Thoracic aorta (tissue), 2 donors: ENCODE measurements at regions not wholly inside any gene's neighbourhood (a gene's known extent, or its start where the extent isn't known, plus 50 kb on each side); places are given as distances from the start of the nearest gene placed in this dataset.

Experiments
- ATAC-seq: fragments of 150-250 bp; one replicate; pipeline ENCODE4 v1.8.0; 2017; ENCODE audit warnings: low read depth; ENCODE audit not compliant: insufficient number of reproducible peaks, low FRiP score
- DNase-seq: peaks from one replicate; pipeline ENCODE4 v3.0.0-alpha.2; 2020; ENCODE audit warnings: low spot score
- H3K27ac ChIP-seq, 2 donors: fragments of 200-600 bp; sonication (generic); 1 replicate in 1 of 2; 2 replicates in 1 of 2; pipeline ENCODE4 v1.5.1; 2016; ENCODE audit warnings: mild to moderate bottlenecking in 2 of 2, moderate library complexity in 2 of 2
- H3K27me3 ChIP-seq: fragments of 200-600 bp; sonication (generic); replicated peaks from 2 replicates; pipeline ENCODE4 v1.6.0; 2016; ENCODE audit warnings: mild to moderate bottlenecking; ENCODE audit not compliant: insufficient read depth
- H3K36me3 ChIP-seq: fragments of 200-600 bp; sonication (generic); one replicate; pipeline ENCODE4 v1.5.1; 2016
- H3K4me1 ChIP-seq, 2 donors: fragments of 200-600 bp; sonication (generic); 1 replicate in 1 of 2; 2 replicates in 1 of 2; pipeline versions ENCODE4 v1.5.1 to v1.6.0; 2016; ENCODE audit warnings: low read depth in 2 of 2, mild to moderate bottlenecking in 1 of 2; ENCODE audit not compliant: control insufficient read depth in 1 of 2
- H3K4me3 ChIP-seq: fragments of 200-600 bp; sonication (generic); 2 replicates; pipeline ENCODE4 v1.5.1; 2016; ENCODE audit warnings: mild to moderate bottlenecking
- H3K9me3 ChIP-seq: fragments of 200-600 bp; sonication (generic); 2 replicates; pipeline ENCODE4 v1.5.1; 2016
- TF ChIP-seq, protein P1 (sequence below): fragments of 200-600 bp; sonication (generic); IDR thresholded peaks from one replicate; pipeline ENCODE4 v1.5.1; 2019; ENCODE audit warnings: antibody characterized with exemption

DNA sequence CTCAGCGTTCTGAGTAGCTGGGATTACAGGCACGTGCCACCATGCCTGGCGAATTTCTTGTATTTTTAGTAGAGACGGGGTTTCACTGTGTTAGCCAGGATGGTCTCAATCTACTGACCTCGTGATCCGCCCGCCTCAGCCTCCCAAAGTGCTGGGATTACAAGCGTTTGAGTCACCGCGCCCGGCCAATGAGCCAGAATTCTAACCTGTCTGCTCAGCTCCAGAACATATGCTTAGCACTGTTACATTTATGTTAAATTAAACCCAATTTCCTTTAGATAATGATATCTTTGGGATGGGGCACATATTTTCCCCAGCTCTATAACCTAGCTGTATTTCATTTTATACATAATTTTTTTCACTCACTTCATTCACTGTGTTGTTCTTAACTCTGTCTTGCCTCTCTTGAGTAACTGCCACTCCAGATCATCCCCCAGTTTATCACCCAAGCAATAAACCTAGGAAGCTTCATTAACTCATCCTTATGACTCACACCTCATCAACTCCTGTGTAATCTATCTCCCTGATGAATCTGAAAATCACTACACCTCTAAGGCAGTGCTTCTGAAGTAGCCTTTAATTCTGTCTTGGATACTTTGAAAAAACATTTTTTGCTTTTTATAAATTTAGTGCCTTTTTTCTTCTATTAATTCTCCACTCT lies 559.7 kb upstream of the ZWINT start:
- Histone ChIP-seq H3K27ac (no peak overlapping the region), H3K36me3 (no peaks in the 10 kb centered on the region), H3K9me3 (no peaks in the 10 kb centered on the region), H3K4me3 (no peak overlapping the region), H3K27me3 (no peaks in the 10 kb centered on the region), H3K4me1 (no peaks in the 10 kb centered on the region)
- DNase-seq (no peak), ATAC-seq (no peak)
- TF ChIP-seq, protein P1, sequence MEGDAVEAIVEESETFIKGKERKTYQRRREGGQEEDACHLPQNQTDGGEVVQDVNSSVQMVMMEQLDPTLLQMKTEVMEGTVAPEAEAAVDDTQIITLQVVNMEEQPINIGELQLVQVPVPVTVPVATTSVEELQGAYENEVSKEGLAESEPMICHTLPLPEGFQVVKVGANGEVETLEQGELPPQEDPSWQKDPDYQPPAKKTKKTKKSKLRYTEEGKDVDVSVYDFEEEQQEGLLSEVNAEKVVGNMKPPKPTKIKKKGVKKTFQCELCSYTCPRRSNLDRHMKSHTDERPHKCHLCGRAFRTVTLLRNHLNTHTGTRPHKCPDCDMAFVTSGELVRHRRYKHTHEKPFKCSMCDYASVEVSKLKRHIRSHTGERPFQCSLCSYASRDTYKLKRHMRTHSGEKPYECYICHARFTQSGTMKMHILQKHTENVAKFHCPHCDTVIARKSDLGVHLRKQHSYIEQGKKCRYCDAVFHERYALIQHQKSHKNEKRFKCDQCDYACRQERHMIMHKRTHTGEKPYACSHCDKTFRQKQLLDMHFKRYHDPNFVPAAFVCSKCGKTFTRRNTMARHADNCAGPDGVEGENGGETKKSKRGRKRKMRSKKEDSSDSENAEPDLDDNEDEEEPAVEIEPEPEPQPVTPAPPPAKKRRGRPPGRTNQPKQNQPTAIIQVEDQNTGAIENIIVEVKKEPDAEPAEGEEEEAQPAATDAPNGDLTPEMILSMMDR: no peak

DNA sequence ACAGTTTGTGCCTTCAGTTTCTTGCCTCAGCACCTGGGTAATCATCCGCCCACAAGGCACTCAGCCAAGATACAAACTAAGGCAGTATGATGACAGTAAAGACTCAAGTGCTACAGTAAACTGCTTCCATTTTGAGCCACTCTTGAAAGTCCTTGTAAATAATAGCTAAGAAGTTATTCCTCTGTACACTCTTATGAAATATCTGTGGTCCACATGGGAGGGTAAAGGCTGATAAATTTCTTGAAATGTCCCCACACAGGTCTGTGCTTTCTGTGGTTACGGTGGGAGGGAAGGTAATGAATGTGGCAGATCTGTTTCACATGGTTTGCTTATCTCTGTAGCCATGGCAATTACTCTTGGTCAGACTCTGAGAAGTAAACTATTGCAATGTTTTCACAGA lies 551.0 kb upstream of the ZWINT start:
- TF ChIP-seq, protein P1: no peak
- ATAC-seq (no peak), DNase-seq (no peak)
- Histone ChIP-seq H3K4me1 (no peaks in the 10 kb centered on the region), H3K27me3 (no peaks in the 10 kb centered on the region), H3K27ac (no peak overlapping the region), H3K36me3 (no peaks in the 10 kb centered on the region), H3K9me3 (no peaks in the 10 kb centered on the region), H3K4me3 (no peak overlapping the region)

DNA sequence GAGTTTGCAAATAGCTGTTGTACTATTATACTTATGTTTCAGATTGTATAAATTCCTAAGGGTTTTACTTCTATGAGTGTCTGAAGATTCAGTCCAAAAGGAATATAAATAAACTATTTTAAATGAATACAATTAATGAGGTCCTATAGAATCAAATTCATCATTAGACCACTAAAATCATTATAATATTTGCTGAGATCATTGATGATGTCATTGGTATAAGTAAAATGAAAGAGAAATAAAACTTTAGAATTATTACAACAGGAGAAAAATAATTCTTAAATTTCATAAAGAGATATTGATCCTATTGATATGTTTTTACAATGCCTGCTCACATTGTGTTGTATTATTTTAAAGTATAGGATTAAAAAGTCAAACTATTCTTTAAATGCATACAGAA lies 544.0 kb upstream of the ZWINT start:
- H3K4me3 ChIP-seq: no peak overlapping the region
- H3K36me3 ChIP-seq: no peaks in the 10 kb centered on the region

GRCh38 chr10:56902554-56902953 lies 541.5 kb upstream of the ZWINT start:
- no peaks in the 10 kb centered on the region for H3K27me3 ChIP-seq
- no peak for ATAC-seq
- no peak for DNase-seq
- TF ChIP-seq, protein P1: no peak
- no peaks in the 10 kb centered on the region for H3K4me1 ChIP-seq
- H3K4me3 ChIP-seq: no peak overlapping the region
- H3K9me3 ChIP-seq: no peaks in the 10 kb centered on the region
- no peak overlapping the region for H3K27ac ChIP-seq
- H3K36me3 ChIP-seq: no peaks in the 10 kb centered on the region

More for the DNA sequence above, 544.0 kb upstream of the ZWINT start:
- H3K9me3 ChIP-seq: no peaks in the 10 kb centered on the region
- no peaks in the 10 kb centered on the region for H3K27me3 ChIP-seq
- DNase-seq (no peak), ATAC-seq (no peak)
- no peaks in the 10 kb centered on the region for H3K4me1 ChIP-seq
- H3K27ac ChIP-seq: no peak overlapping the region
- TF ChIP-seq, protein P1: no peak

DNA sequence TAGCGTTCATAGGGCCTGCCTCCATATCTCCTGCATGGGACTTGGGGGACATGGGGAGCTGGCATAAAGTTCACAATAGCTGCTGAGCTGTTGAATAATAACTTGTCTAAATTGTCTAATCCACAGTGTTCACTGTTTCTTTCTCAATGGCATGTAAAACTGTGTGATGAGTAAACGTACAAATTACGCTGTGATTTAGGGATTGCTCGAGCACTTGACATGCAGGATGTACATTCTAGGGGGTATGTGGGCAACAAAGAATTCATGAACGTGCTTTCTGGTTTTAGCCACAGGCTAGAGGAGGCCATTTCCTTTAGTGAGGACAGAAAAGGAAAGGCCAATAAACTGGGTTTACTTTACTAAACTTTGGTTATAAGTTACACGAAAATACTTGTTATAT lies 534.2 kb upstream of the ZWINT start:
- DNase-seq (no peak), ATAC-seq (no peak)
- Histone ChIP-seq H3K4me3 (no peak overlapping the region), H3K27ac (no peak overlapping the region), H3K36me3 (no peaks in the 10 kb centered on the region), H3K4me1 (no peaks in the 10 kb centered on the region), H3K9me3 (no peaks in the 10 kb centered on the region), H3K27me3 (no peaks in the 10 kb centered on the region)
- TF ChIP-seq, protein P1: no peak
